ENCODE measurements at regions not wholly inside any gene's neighbourhood (a gene's known extent, or its start where the extent isn't known, plus 50 kb on each side); places are given as distances from the start of the nearest gene placed in this dataset.

DNA sequence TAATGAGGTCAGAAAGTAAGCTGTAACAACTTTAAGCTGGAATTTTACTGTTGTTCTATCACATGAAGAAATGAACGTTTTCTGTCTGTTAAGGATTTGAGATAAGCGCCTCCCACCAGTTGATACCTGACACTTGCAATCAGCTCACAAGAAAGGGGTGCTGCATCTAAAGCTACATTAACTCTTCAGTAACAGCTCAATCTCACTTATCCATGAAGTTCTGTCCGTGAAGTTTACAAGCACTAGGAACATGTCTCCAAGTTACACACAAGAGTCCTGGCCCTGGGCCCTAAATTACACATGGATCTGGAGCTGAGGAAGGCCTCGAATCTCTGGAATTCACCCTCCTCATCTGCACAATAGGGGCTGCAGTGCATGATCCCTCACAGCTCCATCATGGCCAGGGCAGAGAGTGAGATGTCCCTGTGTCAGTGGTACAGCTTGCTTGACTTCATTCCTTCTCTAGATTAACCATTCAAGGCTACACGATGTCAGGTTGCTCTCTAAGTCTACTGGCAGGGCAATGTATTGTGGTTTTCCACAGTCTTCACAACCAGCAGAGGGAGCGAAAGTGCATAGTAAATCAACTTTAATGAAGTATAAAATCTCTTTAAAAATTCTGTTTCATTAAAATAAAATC, 182.4 kb upstream of the MCHR2 start:
- DNase-seq = peak in 1 of 2 experiments; percentile 1

DNA sequence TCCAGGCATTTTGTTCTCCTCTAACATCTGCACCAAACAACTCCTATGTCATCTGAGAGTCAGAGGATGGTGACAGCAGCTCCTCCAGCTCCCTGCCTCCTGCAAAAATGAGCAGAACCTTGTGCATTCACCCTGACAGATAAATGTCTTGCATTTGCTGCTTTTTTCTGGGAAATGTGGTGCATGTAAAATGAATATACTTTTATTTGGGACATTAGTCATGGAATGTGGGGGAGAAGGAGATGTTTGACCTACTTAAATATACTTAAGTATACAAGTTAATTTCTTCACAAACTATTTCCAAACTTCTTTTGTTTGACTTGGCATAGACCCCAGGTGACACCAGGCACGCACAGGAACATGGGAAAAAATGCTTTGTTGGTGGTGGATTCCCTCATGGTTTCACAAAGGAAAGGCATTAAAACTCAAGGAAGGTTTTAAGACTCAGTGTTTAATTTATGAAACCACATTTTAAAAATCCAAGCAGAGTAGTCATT, 181.8 kb upstream of the MCHR2 start:
- no peak for DNase-seq

DNA sequence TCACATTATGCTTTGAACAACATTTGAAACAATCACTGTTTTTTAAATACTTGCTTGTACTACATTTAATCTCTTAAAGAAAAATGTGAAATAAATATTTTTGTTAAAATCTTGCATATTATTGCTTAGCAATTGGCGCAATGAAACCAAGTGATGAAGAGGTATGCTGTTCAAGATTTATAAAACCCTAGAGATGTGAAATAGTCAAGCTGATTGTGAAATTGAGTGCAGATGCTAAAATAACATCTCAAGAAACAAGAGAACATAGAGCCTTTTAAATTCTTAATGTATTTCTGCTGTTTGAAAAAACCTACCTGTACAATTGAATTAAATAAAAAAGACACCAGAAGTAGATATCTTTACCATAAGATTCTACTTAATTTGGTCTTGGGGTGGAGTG, 179.2 kb upstream of the MCHR2 start:
- no peak for DNase-seq

DNA sequence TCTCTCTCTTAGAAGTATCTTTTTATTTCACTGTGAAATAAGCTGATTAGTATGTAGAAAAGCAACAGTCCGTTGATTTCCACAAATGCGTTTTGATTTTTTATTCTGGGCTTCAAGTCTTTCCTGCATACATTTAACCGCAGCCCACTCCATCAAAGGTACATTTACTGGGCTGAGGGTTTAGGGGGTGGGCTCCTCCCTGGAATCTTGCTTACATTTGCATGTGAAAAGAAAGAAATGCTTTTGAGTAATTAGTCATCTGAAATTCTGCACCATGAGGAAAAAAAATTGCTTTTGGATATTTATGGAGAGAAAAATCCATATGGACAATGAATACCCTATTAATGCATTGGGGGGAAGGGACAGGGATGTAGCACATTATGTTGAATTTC, 178.3 kb upstream of the MCHR2 start:
- DNase-seq = no peak

DNA sequence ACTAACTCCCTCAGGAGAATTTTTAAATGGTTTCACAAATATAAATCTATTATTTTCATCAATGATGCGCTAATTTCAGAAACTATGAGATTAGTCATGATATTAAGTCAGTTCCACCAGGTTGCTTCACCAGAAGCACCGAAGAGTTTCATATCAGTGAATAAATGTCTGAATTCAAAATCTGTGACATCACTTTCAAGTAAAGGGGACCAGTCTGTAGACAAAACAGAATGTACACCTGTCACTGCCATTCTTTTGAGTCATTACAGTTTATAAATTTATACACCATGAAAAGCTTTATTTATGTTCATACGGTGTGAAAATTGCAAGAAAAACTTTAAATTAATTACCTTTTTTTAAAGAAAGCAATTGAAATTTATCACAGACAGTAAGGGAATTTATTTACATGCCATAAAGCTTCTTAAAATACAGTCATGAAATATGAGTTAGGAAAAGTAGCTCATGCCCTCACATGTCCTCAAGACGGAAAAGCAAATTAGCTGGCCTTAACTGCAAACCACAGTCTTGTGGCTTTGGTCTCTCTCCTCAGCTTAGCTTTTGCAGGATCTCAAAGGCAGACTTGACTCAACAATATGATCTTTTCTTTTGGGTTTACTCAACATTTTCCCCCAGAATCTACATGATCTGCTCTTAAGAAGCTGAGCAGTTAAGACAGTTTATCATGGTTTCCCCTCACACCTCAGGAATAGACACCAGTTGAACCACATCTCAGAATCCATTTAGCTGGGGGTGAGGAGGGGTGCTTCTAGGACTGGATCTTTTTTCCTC, 177.7 kb upstream of the MCHR2 start:
- no peak for DNase-seq

DNA sequence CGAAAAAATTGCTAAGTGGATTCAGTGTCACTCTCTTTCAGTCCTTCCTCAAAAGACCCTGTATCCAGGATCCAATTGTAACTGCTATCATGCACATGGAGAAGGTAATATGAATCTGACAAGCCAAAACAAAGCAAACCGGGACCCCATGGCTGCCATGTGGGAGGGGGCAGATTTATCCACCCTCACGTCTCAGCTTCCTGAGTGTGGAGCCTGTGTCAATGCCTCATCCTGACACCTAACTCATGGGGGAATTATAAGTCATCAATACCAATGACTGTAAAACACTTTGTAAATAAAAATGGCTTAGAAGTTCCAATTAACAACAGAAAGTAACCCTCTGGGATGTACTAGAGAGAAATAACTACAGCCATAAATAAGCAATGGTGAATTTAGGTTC, 174.1 kb upstream of the MCHR2 start:
- no peak for DNase-seq

DNA sequence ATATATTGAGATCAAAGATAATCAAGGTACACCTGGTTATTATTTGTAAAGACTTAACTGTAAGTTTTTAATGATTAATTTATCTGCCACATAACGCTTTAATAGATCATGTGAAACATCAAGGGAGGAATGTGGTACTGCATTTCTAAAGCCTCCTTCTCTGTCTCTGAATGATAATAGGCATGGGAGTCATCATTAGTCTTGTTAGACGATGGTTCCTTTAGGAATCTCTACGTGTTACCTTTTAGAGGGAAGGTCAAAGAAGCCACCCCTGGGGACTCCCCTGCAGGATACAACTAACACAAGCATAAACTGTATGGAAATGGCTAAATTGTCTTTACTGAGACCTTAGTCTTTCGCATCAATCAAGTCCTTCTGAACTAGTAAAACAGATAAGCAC, 173.6 kb upstream of the MCHR2 start:
- no peak for DNase-seq

DNA sequence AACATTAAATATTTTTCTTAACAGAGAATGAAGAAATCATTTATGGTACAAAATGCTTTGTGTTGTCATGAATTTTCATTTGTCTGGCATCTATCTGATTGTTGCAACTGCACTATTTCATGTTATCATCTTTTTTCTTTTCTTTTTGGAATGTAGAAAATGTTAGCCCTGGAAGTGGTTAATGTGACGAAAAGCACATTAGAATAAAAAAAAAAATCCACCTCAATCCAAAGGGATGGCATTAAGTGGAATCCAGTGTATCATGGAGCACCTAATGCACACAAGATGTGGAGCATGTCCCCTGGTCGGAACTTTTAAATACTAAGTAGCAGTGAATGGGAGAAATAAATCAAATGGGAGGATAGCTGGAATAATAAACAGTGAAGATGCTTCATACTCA, 172.9 kb upstream of the MCHR2 start:
- no peak for DNase-seq

DNA sequence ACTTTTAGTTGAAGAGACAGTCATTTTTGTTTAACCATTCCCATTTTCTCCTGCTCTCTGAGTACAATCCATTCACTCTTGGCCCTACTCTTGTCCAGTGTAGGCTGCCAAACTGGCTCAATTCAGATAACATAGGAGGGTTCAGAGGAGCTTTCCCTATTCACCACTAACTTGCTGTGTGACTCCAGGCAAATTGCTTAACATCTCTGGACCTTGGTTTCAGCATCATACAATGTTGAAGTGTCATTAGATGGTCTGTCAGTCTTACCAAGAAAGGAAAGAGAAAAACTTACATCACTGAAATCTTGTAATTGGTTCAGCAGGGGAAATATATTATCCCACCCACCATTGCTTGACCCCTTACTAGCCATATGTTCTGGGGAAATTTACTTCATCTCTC, 171.4 kb upstream of the MCHR2 start:
- no peak for DNase-seq

DNA sequence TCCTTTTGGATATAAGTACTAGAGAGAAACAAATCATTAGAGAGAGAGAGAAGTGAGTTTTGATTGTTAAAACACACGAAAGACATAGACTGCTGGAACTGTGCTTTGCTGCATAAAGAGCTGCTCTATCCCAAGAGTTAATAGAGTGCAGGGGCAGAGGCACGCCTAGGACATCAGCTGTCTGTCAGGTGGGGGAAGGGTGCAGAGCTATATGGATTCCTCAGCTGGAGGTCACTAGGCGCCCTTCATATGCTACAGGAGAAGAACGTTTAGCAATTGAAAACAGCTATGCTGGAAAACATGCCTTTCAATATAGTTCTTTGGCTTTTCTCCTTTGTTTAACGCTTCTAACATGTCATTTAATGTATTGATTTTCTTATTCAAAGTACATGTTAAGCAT, 169.0 kb upstream of the MCHR2 start:
- DNase-seq = no peak

DNA sequence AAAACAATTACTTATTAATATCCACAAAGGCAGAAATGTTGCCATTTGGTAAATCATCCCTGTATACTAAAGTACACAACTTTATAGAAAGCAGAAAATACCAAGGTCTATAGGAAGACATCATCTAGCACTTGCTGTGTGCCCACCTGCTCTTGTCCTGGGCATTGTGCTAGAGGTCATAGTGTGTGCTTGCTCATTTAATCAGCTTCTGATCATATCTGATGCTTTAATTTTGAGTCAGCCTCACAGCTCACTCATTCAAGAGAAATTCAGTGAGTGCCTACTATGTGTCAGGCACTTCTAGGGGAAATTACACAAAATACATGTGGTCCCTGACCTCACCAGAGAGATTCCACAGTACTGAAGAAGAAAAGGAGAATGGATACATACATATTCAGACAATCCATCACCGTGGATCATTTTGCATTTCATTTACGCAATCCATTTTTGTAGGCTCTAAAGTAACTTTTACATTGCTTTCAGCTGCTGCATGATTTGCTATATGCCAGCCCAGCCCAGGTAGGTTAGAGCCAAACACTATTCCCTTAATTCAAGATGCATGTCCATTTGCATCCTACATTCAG, 167.9 kb upstream of the MCHR2 start:
- DNase-seq = no peak

DNA sequence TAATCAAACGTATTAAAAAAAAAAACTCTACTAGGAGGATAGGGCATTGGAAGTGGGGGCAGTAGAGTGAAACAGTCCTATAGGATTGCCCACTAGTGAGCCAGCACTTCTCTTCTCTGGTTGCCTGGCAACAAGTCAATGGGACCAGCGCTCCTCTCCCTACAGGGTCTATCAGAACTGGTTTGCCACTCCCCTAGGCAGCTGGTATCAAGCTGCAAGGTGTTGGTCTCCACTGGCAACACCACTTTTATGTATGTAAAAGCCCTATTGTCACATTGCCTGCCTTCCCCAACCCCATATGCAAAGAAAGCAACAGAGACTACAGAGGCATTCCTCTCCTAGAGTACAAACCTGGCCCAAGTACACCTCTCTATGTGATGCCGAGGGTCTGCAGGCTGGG, 166.9 kb upstream of the MCHR2 start:
- DNase-seq = peak; percentile 10 to 27

DNA sequence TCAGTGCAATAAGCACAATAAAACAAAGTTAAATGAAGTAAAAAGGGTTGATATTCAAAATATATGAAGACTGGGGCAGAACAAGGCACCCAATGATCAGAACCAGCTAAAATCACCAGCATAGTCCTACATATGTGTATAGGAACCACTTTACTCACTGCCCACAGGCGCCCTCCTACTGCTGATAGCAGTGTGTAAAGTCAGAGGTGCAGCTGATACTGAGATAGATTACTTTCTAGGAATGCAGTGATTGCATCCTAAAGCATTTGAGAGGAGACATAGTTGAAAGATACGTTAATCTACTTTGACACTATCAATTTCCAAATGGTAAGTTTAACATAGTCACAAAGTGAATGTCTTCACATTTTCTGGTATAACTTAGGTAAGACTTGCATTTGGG, 161.1 kb upstream of the MCHR2 start:
- no peak for DNase-seq

DNA sequence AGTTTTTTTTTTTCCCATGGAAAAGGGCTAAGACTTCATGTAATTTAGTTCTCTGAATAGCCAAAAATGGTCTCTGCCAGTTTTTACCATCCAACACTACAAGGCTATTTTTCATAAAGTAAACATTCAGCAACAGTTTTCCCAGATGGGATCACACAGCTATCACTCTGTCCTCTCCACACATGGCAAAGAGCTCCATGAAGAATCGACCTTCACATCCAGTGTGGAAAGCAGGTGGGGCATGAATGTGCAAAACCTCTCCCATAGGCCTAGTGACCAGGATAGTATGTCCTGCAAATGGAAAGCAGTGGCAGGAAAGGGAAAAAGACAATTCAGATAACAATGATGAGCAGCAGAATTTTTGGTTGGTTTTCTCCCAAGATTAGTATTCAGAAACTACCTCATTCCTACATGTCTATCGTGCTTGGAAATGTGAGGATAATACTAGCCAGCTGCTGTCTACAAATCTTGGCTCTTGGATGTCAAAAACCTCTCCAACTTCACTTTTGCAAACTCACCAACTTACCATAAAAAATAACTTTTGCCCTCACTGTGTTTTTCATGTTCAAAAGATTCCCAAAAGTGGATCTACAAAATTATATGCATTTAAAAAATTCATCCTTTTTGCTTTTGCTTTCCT, 159.7 kb upstream of the MCHR2 start:
- no peak for DNase-seq

DNA sequence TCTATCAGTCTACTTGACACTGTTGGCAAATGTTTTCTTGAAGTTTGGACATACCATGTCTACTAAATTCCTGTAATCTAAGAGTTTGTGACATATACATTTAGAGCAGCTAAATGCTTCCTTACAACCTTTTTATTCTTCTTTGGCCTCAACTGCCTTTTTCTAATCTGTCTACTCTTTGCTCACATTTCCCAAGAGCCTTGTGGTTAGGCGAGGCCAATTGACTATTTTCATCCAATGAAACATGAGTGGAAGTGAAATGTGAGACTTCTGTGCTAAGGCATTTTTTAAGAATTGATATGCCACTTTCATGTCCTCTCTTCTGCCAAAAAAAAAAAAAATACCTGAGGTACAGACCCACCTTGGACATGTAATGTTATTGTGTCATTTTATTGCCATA, 158.2 kb upstream of the MCHR2 start:
- DNase-seq = no peak

DNA sequence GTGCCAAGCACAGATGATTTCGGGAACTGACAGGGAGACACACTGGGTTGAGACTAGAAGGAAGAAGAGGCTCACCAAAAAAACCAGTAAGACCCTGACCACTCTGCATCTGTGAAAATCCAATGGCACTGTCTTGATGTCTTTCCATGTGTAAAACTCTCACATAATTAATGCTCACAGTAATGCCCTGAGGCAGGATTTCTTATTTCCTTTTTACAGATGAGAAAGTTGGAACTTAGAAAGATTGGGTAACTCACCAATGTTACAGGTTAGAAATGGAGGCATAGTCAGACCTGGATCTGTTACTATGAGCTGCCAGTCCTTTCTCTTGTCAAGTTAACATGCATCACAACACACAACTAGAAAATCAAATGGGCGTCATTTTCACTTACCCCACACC, 151.0 kb upstream of the MCHR2 start:
- no peak for DNase-seq

DNA sequence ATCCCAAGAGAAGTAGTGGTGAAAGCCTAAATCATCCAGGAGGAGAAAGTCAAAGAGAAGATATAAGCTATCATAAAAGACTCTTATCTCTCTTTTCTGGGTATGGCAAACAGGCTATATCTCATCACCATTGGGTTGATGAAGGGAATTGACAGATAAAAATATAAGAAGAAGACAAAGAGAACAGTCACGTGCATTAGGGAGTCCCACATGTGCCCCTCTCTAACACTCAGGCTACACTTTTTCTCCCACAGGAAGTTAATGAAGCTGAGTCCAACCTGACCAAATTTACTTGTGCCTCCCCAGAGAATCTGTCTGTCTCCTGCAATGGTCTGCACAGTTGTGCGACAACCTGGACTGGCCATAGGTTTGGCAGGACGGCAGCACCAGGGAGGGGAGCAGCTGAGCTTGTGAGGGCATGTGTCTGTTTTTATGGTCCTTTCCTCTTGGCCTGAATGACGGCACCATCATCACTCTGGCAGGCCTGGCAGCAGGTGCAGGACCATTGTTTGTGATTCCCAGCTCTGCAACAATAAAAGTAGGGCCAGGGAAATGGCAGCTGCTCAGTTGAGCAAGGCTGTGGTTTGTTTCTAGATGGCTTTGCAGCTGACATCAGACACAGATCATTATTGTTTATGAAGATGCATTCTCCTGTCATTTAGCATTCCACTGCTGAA, 144.5 kb upstream of the MCHR2 start:
- peak in 1 of 2 experiments; percentile 51 for DNase-seq

DNA sequence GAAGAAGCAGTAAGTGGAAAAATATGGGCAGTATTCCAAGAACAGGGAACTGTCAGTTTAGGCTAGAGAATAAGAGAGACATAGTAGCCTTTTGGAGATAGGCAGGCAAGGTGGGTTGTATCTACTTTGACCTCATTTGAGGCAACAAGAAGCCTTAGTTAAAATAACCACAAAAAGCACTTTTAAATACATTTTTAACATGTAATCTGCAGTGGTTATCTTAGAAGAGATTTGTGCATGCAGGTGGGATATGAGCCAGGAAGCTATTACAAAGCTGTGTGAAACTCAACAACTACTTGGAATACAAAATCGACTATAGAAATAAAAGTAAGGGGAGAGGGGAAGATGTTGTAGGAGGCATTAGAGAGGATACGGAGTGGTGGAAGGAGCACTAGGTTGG, 143.7 kb upstream of the MCHR2 start:
- DNase-seq = no peak

DNA sequence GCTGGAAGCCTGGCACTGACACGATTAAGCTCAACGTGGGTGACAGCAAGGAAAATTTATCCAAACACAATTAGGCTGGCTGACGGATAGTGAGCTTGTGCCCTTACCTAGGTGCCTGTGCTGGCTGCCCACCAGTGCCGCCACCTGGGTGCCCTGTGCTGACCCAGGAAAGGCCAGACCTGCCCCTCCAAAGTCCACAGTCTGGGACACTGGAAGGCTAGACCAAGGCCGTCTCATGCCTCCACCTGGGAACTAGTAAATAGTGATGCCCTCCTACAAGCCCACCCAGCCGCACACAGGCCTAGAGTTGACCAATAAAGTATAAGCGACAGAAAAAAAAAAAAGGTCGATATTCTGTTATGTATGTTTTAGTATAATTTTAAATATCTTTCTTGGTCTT, 142.6 kb upstream of the MCHR2 start:
- no peak for DNase-seq

DNA sequence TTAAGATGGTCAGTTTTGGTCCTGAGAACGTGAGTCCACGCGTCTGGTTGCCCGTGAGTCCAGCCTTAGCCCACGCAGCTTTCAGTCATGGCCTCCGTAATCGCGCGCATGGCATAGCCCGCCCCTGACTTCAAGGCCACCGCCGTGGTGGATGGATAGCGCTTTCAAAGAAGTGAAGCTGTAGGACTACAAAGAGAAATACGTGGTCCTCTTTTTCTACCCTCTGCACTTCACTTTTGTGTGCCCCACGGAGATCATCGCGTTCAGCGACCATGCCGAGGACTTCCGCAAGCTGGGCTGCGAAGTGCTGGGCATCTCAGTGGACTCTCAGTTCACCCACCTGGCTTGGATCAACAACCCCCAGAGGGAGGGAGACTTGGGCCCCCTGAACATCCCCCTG, 142.0 kb upstream of the MCHR2 start:
- no peak for DNase-seq

DNA sequence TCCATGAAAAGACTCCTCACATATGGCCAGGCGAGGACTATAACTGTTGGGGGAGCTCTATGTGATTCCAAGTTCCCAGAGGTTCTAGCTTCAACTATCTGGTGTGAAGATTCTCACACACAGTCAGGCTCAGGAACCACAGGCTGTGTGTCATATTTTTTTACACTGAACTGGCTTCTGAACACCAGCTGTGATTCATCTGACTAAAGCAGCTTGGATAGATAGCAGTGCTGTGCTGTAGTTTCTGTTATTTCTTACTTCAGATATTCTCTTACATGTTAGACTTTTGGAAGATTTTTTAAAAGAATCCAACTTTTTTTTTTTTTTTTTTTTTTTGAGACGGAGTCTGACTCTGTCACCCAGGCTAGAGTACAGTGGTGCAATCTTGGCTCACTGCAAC, 140.7 kb upstream of the MCHR2 start:
- DNase-seq = no peak

DNA sequence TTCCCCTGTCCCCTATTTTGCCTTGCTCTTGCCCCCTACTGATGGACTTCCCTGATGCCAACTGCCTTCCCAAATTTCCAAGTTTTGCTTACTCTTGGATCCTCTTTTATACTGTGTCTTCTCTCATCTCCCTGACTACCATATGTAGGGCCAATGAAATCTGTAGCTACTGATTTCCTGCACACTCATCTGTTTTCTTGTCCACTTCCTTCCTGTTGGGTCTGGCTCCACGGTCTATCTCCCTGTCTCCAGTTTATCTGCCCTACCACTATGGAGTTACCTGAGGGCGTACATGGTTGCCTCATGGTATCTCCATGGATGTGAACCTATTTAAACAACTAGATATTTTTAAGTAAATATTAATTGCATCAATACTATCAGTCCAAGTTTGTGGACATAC, 140.3 kb upstream of the MCHR2 start:
- DNase-seq = no peak

DNA sequence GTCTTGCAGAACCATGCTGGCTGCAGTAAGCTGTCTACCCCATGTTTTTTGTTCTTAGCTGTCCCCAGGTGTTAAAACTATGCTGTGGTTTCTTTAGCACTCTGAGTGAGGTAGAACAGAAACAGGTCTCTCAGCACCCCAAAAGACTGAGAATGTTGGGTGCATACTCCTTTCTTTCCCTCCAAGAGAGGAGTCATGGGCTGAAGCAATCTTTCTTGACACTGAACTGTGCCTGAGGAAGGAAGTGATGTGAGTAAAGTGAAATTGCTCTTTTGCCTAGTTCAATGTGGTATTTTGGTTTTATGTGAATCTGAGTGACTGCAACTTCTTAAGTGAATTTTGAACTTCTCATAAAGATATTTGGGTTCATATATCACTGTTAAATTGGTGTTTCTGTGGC, 138.0 kb upstream of the MCHR2 start:
- no peak for DNase-seq
